Calu3 (cell line): ENCODE measurements at regions not wholly inside any gene's neighbourhood (a gene's known extent, or its start where the extent isn't known, plus 50 kb on each side); places are given as distances from the start of the nearest gene placed in this dataset.

Experiments used
- BruUV-seq: library from RNA; stranded (reverse); fragments of 400-500 nt; replicated peaks from 2 replicates; lab custom pipeline; 2021; lab: Mats Ljungman, UMichigan
- CTCF ChIA-PET: fragments of 300-600 bp; sonication (Branson Sonifier 250); formaldehyde crosslinking; loops from one replicate; lab custom pipeline; 2022; ENCODE audit warnings: antibody characterized with exemption; lab: Charles Lee
- DNase-seq: peaks from one replicate; pipeline ENCODE4 v3.0.0; 2022
- H3K27ac Mint-ChIP-seq: one replicate; pipeline ENCODE4 v1.8.0; 2022; ENCODE audit warnings: mixed read lengths; ENCODE audit not compliant: unreplicated experiment
- H3K27me3 Mint-ChIP-seq: one replicate; pipeline ENCODE4 v1.8.0; 2022; ENCODE audit warnings: mixed read lengths; ENCODE audit not compliant: unreplicated experiment
- H3K36me3 Mint-ChIP-seq: one replicate; pipeline ENCODE4 v1.8.0; 2022; ENCODE audit warnings: mild to moderate bottlenecking, moderate library complexity, mixed read lengths; ENCODE audit not compliant: insufficient read depth, unreplicated experiment
- H3K4me1 Mint-ChIP-seq: one replicate; pipeline ENCODE4 v1.8.0; 2022; ENCODE audit warnings: mild to moderate bottlenecking, low read depth, mixed read lengths; ENCODE audit not compliant: unreplicated experiment
- H3K4me3 Mint-ChIP-seq: one replicate; pipeline ENCODE4 v1.8.0; 2022; ENCODE audit warnings: mild to moderate bottlenecking, low read depth, moderate library complexity, mixed read lengths; ENCODE audit not compliant: unreplicated experiment
- H3K9me3 Mint-ChIP-seq: one replicate; pipeline ENCODE4 v1.8.0; 2022; ENCODE audit warnings: low read depth, mixed read lengths; ENCODE audit not compliant: unreplicated experiment
- intact Hi-C: fragments of 100-400 bp; cut with micrococcal nuclease; formaldehyde crosslinking; loops from one replicate; pipeline ENCODE4 v1.10.0; 2022; ENCODE audit not compliant: unreplicated experiment
- TF ChIP-seq, protein P1 (sequence below): fragments of 200-600 bp; IDR thresholded peaks from one replicate; pipeline ENCODE4 v1.8.0; 2022; ENCODE audit warnings: antibody characterized with exemption; ENCODE audit not compliant: unreplicated experiment

DNA sequence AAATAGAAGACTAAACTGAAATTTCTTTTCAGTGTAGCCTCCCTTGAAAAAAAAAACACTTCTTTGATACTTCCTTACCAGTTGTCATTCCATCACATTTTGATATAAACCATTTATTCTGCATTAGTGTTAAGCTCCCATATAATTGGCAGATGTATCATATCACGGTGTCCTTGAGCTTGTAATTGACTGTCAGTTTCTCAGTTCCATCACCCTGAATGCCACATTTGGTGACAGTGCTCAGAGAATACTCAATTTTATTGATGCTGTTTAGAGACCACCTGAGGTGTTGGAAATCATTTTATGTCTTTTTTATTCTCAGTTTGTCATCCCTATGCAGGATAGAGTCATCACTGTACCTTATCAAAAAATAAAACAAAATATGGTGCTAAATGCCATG, 1528.2 kb downstream of the RAPGEF2 start:
- Mint-ChIP-seq H3K4me3 (no peak overlapping the region), H3K36me3 (peaks cover 6% of the 10 kb centered on the region), H3K27ac (no peak overlapping the region), H3K4me1 (no peaks in the 10 kb centered on the region), H3K9me3 (peaks cover 7% of the 10 kb centered on the region), H3K27me3 (no peaks in the 10 kb centered on the region)
- TF ChIP-seq, protein P1, sequence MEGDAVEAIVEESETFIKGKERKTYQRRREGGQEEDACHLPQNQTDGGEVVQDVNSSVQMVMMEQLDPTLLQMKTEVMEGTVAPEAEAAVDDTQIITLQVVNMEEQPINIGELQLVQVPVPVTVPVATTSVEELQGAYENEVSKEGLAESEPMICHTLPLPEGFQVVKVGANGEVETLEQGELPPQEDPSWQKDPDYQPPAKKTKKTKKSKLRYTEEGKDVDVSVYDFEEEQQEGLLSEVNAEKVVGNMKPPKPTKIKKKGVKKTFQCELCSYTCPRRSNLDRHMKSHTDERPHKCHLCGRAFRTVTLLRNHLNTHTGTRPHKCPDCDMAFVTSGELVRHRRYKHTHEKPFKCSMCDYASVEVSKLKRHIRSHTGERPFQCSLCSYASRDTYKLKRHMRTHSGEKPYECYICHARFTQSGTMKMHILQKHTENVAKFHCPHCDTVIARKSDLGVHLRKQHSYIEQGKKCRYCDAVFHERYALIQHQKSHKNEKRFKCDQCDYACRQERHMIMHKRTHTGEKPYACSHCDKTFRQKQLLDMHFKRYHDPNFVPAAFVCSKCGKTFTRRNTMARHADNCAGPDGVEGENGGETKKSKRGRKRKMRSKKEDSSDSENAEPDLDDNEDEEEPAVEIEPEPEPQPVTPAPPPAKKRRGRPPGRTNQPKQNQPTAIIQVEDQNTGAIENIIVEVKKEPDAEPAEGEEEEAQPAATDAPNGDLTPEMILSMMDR: no peak
- CTCF ChIA-PET: no interaction called here
- intact Hi-C loops: no loop called here
- DNase-seq: no peak
- no TSS peak for BruUV-seq

DNA sequence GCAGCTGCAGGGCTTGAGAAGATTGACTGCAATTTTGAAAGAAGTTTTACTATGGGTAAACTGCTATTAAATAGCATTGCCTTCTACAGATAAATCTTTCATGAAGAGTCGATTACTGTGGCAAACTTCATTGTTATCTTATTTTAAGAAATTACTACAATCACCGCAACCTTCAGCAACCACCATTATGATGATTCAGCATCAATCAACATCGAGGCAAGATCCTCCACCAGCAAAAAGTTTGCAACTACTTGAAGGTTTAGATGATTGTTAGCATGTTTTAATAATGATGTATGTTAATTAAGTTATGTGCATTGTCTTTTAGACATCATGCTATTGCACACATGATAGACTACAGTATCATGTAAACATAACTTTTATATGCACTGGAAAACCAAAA, 1511.0 kb downstream of the FSTL5 start:
- TF ChIP-seq, protein P1: no peak
- Mint-ChIP-seq H3K36me3 (no peaks in the 10 kb centered on the region), H3K9me3 (no peaks in the 10 kb centered on the region), H3K27me3 (no peaks in the 10 kb centered on the region), H3K27ac (no peak overlapping the region), H3K4me1 (no peaks in the 10 kb centered on the region), H3K4me3 (no peak overlapping the region)
- intact Hi-C loops: no loop called here
- DNase-seq: no peak
- CTCF ChIA-PET: no interaction called here
- no TSS peak for BruUV-seq

DNA sequence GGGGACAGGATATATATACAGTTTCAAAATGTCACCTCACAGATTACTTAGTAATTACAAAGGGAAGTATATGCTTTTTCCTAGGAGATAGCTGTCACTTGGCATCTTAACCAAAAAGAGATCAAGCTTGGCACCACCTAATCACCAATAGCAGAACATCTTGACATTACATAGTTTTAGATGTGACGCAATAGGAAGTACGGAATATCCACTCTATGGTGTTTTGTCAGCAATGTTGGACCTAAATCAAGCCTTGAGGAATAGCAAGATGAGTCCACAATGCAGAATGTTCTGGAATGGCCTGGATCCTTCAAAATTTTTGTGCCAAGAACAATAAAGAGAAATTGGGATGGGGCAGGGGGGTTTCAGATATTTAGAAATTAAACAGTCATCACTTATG, 1488.2 kb downstream of the FSTL5 start:
- BruUV-seq: no TSS peak
- TF ChIP-seq, protein P1: no peak
- CTCF ChIA-PET: no interaction called here
- intact Hi-C loops: no loop called here
- Mint-ChIP-seq H3K36me3 (peaks cover 10% of the 10 kb centered on the region), H3K4me1 (peaks cover 7% of the 10 kb centered on the region), H3K27me3 (no peaks in the 10 kb centered on the region), H3K9me3 (peaks cover 4% of the 10 kb centered on the region), H3K4me3 (no peak overlapping the region), H3K27ac (no peak overlapping the region)
- DNase-seq: no peak

DNA sequence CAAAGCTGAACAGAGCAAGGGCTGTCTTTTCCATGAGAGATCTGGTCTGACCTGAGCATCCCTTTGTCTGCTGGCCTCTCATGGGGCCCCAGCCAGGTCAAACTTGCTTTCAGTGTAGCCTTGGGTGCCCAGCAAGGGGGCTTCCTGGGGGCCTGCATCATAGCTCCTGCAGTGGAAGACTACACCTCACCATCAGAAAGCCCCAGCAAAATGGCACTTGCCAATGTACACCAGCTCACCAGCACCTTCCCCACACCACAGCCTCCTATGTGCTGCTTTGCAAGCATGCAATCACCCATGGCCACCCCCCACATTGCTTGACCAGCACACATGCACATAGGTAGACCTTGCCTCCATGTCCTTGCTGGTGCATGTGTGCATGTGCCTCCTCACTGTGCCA, 1478.1 kb downstream of the FSTL5 start:
- intact Hi-C loops: no loop called here
- no peaks in the 10 kb centered on the region for H3K9me3 Mint-ChIP-seq

More for the DNA sequence above, 1478.1 kb downstream of the FSTL5 start:
- H3K27ac Mint-ChIP-seq: no peak overlapping the region
- H3K27me3 Mint-ChIP-seq: no peaks in the 10 kb centered on the region
- no peaks in the 10 kb centered on the region for H3K36me3 Mint-ChIP-seq
- CTCF ChIA-PET: no interaction called here
- peaks cover 5% of the 10 kb centered on the region for H3K4me1 Mint-ChIP-seq
- no peak overlapping the region for H3K4me3 Mint-ChIP-seq
- DNase-seq: no peak
- TF ChIP-seq, protein P1: no peak
- no TSS peak for BruUV-seq
